ENCODE measurements at regions not wholly inside any gene's neighbourhood (a gene's known extent, or its start where the extent isn't known, plus 50 kb on each side); places are given as distances from the start of the nearest gene placed in this dataset.

- TF ChIP-seq CREB5 (CRISPR knock-in tag; IDR thresholded peaks at IDR 0.05; ENCODE audit: low read depth) (no peak), GLIS3 (CRISPR knock-in tag; IDR thresholded peaks at IDR 0.05) (no peak), ZNF70 (CRISPR knock-in tag; IDR thresholded peaks at IDR 0.05) (no peak), ESRRG (CRISPR knock-in tag; IDR thresholded peaks at IDR 0.05) (no peak)
- ATAC-seq = no peak
Observed at GRCh38 chr12:115762936-115763335, 514.6 kb downstream of the MED13L start.

- no peak for ATAC-seq
- TF ChIP-seq CSRNP3 (CRISPR knock-in tag; IDR thresholded peaks at IDR 0.05) (no peak), ZFP30 (CRISPR knock-in tag; IDR thresholded peaks at IDR 0.05) (no peak), GLIS3 (CRISPR knock-in tag; IDR thresholded peaks at IDR 0.05) (no peak)
Observed at GRCh38 chr12:115761784-115762183, 515.7 kb downstream of the MED13L start.

- no peak for ATAC-seq
- TF ChIP-seq SNAI2 (CRISPR knock-in tag; IDR thresholded peaks at IDR 0.05) = no peak
- TF ChIP-seq ZFP30 (CRISPR knock-in tag; IDR thresholded peaks at IDR 0.05) = no peak
- TF ChIP-seq BACH2 (CRISPR knock-in tag; IDR thresholded peaks at IDR 0.05; ENCODE audit: borderline replicate concordance) = no peak
- TF ChIP-seq ZNF8 (CRISPR knock-in tag; IDR thresholded peaks at IDR 0.05) = no peak
- no peak for TF ChIP-seq CSDC2 (CRISPR knock-in tag; IDR thresholded peaks at IDR 0.05)
- TF ChIP-seq TCF4 (CRISPR knock-in tag; IDR thresholded peaks at IDR 0.05; ENCODE audit: borderline replicate concordance) = no peak
Observed at GRCh38 chr12:115760231-115760630, 517.3 kb downstream of the MED13L start.

- TF ChIP-seq ZNF565 (CRISPR knock-in tag; conservative IDR thresholded peaks at IDR 0.05; ENCODE audit: low read depth) = no peak
- no peak for TF ChIP-seq PATZ1 (CRISPR knock-in tag; IDR thresholded peaks at IDR 0.05; ENCODE audit: borderline replicate concordance)
- TF ChIP-seq PPARA (CRISPR knock-in tag; IDR thresholded peaks at IDR 0.05; ENCODE audit: borderline replicate concordance) = no peak
- TF ChIP-seq ISL1 (CRISPR knock-in tag; IDR thresholded peaks at IDR 0.05) = no peak
- no peak for TF ChIP-seq ZFP3 (CRISPR knock-in tag; IDR thresholded peaks at IDR 0.05)
- TF ChIP-seq ARNTL (CRISPR knock-in tag; IDR thresholded peaks at IDR 0.05; ENCODE audit: borderline replicate concordance, low read depth) = no peak
- TF ChIP-seq SNAI2 (CRISPR knock-in tag; IDR thresholded peaks at IDR 0.05) = no peak
- TF ChIP-seq CREB5 (CRISPR knock-in tag; IDR thresholded peaks at IDR 0.05; ENCODE audit: low read depth) = no peak
- no peak for TF ChIP-seq POU6F1 (CRISPR knock-in tag; IDR thresholded peaks at IDR 0.05; ENCODE audit: borderline replicate concordance, low read depth)
- no peak for TF ChIP-seq ESRRG (CRISPR knock-in tag; IDR thresholded peaks at IDR 0.05)
- TF ChIP-seq TCF4 (CRISPR knock-in tag; IDR thresholded peaks at IDR 0.05; ENCODE audit: borderline replicate concordance) = no peak
- no peak for ATAC-seq
Observed at GRCh38 chr12:115758877-115759620, 518.4 kb downstream of the MED13L start.

GRCh38 chr12:115758183-115758582, 519.3 kb downstream of the MED13L start:
- no peak for ATAC-seq

More at GRCh38 chr12:115758183-115758582, 519.3 kb downstream of the MED13L start:
- TF ChIP-seq CSDC2 (CRISPR knock-in tag; IDR thresholded peaks at IDR 0.05) = no peak
- no peak for TF ChIP-seq CSRNP3 (CRISPR knock-in tag; IDR thresholded peaks at IDR 0.05)
- TF ChIP-seq GLIS3 (CRISPR knock-in tag; IDR thresholded peaks at IDR 0.05) = no peak
- no peak for TF ChIP-seq CREB5 (CRISPR knock-in tag; IDR thresholded peaks at IDR 0.05; ENCODE audit: low read depth)
- TF ChIP-seq ZC3H10 (CRISPR knock-in tag; IDR thresholded peaks at IDR 0.05) = no peak
- no peak for TF ChIP-seq PPARA (CRISPR knock-in tag; IDR thresholded peaks at IDR 0.05; ENCODE audit: borderline replicate concordance)
- no peak for TF ChIP-seq ZFP30 (CRISPR knock-in tag; IDR thresholded peaks at IDR 0.05)
- TF ChIP-seq BACH2 (CRISPR knock-in tag; IDR thresholded peaks at IDR 0.05; ENCODE audit: borderline replicate concordance) = no peak
